ENCODE measurements at regions not wholly inside any gene's neighbourhood (a gene's known extent, or its start where the extent isn't known, plus 50 kb on each side); places are given as distances from the start of the nearest gene placed in this dataset.
"Not testable (repeated sequence)": the region's sequence is repeated elsewhere in the genome, so short reads cannot be mapped to it uniquely, and the experiment has no call there.

DNA sequence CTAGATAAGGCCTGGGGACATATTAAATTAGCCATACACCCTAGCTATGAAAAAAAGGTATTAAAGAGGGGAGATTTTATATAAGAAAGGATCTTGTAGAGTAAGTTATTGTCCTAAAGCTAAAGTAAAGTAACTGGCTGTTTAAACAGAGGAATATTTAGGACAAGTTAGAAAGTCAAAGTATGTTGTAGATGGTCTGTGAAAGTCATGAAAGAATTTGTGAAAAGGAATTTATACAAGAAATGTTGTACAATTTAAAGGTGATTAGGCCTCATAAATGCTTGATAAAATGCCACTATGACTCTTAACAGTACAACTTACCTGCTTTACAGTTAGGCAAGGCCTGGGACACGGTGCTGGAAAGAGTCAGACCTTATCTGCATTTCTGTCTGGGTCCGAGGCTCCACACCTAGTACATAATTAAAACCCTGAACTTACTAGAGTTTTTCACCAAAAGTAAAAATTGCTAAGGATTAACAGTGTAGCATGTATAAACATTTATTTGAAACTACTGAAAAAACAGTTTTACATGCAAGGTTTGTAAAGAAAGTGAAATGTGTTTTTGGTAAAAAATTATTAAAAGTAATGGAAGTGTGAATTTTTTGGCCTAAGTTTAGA lies 445.3 kb upstream of the TOM1L1 start:
- POLR2A ChIA-PET: no interaction called here
- CTCF ChIA-PET: no interaction called here

DNA sequence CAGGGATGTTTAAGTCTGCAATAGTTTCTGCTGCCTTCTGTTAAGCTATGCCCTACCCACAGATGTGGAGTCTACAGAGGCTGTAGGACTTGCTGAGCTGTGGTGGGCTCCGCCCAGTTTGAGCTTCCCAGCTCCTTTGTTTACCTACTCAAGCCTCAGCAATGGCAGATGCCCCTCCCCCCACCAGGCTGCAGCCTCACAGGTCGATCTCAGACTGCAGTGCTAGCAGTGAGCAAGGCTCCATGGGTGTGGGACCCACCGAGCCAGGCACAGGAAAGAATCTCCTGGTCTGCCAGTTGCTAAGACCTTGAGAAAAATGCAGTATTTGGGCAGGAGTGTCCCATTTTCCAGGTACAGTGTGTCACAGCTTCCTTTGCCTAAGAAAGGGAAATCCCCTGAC lies 435.2 kb upstream of the TOM1L1 start:
- POLR2A ChIA-PET, CTCF ChIA-PET: not testable (repeated sequence)

DNA sequence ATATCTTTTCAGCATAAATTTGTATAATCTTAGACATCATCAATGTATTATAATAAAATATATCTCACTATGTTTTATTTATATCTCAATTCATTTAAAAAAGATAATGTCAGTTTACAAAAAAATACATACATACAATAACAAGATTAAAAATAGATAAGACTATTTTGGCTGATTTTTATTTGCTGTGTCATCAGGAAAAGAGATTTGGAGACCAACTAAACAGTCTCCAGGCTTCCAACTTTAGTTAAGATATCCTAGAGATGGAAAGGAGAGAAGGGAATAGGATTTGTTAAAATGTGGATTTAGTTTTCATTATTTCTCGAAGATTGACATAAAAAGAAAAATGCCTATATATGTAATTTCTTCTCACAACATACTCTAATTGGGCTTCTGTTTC lies 433.8 kb upstream of the TOM1L1 start:
- CTCF ChIA-PET: no interaction called here
- POLR2A ChIA-PET: no interaction called here

DNA sequence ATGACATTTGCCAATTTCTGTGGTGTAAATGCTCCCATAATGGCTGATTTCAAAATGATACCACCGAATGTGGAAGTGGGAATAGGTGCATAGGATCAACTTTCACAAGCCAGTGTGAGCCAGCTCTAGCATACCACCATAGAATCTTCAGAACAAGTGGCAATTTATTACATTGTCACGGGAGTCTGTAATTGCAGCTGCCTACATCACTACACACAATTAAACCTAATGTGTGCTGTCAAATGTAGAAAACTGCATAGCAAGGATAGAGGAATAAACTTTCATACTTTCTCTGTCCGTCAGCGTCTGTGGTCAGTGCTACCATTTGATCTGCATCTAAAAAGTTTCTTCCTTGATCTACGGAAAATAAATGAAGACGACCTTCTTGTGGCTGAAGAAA lies 417.8 kb upstream of the TOM1L1 start:
- ChIA-PET CTCF (no interaction called here), POLR2A (no interaction called here)

DNA sequence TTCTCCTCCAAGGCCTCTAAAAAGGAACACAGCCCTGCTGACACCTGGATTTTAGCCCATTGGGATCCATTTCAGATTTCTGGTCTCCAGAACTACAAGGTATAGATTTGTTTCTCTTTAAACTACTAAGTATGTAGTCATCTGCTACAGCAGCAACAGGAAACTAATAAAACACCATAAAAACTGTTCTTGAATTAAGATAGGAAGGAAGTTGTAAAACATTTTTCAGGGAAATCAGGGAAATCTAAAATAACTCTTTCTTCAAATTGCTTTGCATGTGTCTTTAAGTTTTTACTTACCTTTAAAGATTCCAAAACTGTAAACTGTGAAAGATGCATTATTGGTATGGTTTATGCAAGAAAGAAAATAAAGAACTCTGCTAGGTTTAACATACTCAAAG lies 407.0 kb upstream of the TOM1L1 start:
- ChIA-PET CTCF (no interaction called here), POLR2A (no interaction called here)

DNA sequence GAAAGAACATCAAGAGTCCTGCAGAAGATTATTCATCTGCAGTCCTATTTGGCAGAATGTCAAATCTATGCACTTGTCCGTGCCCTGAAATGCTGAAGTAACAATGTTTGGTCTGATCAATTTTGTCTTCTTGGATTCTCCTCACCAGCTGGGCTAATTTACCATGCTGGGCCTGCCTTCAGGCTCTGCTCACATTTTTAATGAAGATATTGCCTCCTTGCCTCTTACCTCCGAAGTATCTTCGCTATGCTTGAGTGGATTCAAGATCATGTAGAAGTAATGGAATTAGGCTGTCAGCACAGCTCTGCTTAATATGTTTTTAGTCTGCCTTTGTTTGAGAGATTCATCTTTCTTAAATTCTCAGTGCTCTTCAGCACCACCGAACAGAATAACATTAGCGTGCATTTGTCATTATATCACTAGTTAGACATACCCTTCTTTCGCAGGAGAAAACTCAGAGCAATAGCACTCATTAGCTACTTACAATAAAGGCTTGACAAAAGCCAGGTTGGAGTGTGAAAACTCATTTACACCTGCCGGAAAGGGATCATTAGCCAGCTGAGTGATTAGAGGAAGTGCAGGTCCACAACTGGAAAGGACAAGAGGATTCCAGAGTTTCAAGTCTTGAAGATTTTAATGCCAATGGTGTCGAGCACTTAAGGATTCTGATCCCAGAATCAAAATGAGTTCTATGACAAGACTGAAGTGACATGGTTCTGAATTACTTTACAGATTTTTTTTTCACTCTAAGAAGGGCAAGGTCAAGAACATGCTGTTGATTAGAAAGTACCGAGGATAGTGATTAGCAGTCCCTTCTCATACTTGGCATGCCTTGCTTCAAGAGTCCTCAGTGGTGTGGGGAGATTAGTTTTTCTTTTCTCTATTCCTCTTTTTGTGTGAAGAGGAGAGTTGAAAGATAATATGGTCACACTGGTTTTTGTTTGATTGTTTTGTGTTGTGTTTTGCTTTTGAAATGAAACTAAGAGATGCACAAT lies 405.6 kb upstream of the TOM1L1 start:
- CTCF ChIA-PET: no interaction called here

DNA sequence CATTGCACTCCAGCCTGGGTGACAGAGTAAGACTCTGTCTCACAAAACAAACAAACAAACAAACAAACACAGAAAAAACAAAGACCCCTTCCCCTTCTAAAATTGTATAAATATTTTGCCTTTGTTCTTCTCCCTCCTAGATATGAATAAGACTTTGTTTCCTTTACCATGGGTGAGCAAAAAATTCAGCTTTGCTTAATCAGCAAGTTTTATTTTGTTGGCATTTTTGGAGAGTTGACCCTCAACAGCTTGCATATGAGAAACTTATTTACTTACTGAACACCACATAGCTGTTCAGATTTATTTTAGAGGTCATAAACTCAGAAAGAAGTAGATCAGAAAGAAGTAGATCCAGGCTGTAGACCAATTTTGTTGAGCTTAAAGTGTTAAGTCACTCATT lies 395.2 kb upstream of the TOM1L1 start:
- POLR2A ChIA-PET: no interaction called here
- CTCF ChIA-PET: no interaction called here

More for the DNA sequence above, 405.6 kb upstream of the TOM1L1 start:
- POLR2A ChIA-PET: no interaction called here

DNA sequence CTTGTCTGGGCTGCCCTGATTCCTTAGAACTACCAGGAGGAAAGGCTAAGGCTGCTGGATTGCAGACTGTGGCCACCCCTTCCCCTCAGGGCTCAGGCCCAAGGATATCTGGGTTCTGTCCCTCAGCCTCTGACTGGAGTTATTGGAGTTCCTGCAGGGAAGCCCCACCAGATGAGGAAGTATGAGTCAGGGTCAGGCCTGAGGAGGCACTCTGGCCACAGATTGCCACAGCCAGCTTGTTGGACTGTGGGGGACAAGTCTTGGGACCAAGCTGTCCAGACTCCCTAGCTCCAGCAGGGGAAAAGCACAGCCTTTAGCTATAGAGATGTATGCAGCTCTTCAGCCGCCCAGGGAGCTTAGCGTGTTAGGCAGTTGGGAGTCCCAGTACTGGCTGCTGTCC lies 381.9 kb upstream of the TOM1L1 start:
- CTCF ChIA-PET: no interaction called here
- POLR2A ChIA-PET: no interaction called here

DNA sequence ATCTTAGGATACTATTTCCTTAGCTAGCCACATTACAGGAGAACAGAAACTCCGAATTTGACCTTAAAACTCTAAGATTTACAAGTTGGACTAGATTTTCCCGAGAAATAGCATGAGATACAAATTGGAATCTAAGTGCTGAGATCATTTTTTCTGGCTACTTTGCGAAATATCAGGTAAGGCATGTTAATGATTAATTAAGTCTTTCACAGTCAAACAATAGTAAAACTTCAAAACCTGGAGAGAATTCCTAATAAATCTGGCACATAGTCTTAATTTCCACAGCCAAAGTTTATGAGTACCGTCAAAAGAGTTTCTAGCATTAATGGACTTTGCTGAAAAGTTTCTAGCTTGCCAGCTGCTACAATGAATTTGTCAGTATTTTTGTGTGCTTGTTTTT lies 379.5 kb upstream of the TOM1L1 start:
- CTCF ChIA-PET: no interaction called here
- POLR2A ChIA-PET: no interaction called here

DNA sequence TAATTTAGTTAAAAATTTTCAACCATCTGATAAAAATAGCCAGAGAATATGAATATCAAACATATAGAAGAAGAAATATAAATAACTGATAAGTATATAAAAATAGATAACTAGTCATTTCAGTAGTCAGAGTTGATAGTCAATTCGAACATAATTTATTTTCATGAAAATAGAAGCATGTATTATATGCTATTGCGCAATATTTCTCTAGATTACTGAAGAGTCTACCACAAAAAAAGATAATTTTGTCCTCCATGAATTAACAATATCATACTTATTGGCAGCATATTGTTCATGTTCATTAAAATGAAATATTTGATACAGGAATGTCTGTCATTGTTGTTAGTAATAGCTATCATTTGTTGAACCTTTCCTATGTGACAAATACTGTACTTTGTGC lies 376.2 kb upstream of the TOM1L1 start:
- CTCF ChIA-PET: no interaction called here
- POLR2A ChIA-PET: no interaction called here

DNA sequence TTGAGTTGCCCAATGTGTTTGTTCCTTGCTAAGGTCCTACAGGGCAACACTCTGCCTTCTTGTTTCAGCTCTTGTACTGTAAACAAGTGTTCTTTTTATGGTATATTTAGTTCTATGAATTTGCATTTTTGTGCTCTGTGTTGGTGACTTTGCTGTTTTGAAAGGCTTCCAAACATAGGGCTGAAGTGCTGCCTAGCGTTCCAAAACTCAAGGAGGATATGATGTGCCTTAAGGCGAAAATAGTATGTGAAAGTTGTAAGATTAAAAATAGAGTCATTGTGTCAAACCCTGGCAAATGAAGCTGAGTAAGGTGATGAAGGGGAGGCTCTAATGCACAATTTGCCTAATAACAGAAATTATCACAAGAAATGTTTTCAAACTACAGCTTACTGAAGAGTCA lies 372.7 kb upstream of the TOM1L1 start:
- ChIA-PET CTCF (no interaction called here), POLR2A (no interaction called here)

DNA sequence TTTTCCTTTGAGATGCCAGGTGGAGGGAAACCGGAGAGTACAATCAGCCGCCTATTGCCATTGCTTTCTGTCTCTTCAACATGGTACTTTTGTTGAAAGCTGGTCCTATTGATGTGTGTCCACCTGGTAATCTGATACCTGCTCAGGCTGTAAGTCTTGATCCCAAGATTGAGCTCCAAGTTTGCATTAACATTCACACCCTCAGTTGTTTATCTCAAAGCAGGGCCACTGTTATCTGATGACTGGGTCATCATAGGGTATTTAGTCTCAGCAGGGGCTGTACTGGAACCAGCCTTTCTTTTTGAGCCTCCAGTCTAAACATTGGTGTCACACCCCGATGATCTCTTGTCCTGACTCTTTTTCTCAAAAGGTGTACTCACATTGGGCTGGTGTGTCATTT lies 370.3 kb upstream of the TOM1L1 start:
- POLR2A ChIA-PET: no interaction called here
- CTCF ChIA-PET: no interaction called here

DNA sequence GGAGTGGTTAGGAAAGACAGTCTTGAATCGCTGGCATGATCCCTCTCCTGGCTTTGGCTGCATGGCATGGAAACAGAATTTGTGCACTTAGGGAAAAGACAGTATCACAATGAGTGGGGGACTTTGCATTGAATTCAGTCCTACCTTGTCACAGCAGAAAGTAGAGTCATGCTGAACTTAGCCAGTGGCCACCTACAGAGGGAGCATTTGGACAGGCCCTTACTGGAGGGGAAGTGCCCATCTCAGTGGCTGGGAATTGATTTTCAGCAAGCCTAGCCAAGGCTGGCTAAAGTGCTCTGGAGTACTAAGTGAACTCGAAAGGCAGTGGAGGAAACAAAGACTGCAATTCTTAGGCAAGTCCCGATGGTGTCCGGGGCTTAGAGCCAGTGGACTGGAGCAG lies 364.3 kb upstream of the TOM1L1 start:
- POLR2A ChIA-PET: no interaction called here
- CTCF ChIA-PET: no interaction called here

DNA sequence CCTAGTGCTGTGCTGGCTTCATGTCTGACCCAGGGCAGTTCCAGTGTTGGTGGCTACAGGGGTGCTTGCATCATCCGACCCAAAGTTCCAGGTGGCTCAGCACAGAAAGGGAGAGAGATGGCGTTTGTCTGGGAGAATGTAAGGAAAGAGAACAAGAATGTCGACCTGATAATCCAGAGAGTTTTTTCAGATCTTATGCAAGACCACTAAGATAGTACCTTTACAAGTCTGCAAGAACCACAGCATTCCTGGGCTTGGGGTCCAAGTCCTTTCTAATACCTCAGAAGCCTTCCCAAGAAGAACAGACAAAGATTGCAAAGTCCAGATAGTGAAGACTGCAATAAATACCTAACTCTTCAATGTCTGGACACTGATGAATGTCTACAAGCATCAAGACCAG lies 363.0 kb upstream of the TOM1L1 start:
- POLR2A ChIA-PET: no interaction called here
- CTCF ChIA-PET: no interaction called here

DNA sequence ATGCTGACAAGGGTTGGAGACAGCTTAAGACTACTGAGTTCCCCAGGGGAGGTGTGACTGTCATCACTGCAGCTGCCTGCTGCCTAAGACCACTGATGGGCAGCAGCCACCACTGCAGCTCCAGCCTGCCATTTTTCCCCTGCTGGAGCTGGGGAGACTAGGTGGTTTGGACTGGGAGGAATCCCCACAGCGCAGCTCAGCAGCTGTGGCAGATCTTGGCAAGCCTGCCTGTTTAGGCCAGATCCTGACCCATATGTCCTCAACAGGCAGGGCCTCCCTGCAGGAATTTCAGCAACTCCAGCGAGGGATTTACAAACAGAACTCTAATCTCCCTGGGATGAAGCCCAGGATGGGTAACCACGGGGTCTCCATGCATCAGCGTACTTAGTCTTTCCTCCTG lies 356.4 kb upstream of the TOM1L1 start:
- ChIA-PET POLR2A (no interaction called here), CTCF (no interaction called here)

DNA sequence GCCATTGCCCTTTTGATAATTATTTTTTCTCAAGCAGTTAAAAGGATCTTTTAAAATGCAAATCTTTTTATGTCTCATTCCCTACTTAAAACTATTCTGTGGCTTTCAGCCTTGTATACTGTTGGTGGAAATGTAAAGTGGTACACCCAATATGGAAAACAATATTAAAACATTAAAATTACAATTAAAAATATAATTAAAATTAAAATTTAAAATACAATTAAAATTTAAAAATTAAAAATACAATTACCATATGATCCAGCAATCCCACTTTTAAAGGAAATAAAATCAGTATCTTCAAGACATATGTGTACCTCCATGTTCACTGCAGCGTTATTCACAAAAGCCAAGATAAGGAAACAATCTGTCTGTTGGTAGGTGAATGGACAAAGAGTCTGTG lies 340.8 kb upstream of the TOM1L1 start:
- CTCF ChIA-PET: no interaction called here
- POLR2A ChIA-PET: no interaction called here

DNA sequence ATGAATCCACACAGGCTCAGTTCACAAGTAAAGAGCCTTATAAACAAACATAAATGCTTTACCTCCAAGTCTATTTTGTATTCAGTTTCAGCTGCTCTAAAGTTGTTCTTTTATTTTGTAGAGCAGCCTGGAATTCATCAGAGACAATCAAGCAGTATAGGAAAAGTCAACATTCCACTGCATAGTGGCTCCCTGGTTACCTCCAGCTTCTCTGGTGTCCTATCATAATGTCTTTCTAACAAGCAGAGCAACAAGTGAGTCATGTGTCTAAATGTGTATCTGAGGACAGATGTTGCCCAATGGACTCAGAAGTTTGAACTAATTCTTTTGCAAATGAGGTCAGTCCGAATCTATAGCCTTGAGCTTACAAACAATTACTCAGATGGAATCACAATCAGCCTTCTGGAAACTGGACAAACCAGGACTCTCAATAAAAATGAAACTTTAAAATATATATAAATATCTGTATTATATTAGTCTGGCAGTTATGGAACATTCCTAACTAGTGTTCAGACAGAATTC lies 292.0 kb upstream of the TOM1L1 start:
- POLR2A ChIA-PET: no interaction called here
- CTCF ChIA-PET: no interaction called here

DNA sequence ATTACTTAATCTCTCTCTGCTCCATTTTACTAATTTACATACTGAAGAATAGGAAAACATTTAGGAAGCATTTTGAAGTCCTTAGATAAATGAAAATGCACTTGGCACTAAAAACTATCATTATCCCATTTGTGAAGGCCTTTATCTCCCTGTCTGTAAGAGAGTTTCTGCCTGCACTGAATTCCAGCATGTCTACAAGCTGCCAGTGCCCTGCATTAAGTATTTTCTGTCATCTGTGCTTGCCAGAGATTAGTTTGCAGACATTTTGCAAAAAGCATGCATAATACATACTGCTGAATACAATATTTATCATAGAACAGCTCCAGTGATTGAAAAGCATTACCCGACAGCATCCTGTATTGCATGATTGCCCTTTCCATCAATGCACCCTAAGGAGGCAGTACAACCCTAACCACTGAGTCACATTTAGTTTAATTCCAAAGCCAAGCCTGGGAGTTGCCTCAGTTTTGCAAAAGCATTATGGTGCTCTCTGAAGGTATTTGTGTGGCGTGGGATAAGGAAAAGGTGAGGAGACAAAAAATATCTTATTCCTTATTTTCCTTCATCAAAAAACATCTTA lies 280.2 kb upstream of the TOM1L1 start:
- CTCF ChIA-PET: no interaction called here
- POLR2A ChIA-PET: no interaction called here

DNA sequence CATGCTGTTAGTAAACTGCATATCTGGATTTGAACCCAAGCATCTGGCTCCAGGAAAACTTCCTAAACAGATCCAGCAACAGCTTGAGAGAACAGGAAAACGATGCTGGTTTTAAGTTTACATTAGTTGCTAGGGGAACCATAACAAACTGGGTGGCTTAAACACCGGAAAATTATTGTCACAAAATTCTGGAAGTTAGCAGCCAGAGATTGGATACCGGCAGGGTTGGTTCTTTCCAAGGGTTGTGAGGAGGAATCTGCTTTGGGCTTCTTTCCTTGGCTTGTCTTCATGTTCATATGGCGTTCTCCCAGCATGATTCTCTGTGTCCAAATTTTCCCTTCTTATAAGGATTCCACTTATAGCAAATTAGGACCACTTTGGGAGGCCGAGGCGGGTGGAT lies 276.9 kb upstream of the TOM1L1 start:
- ChIA-PET POLR2A (no interaction called here), CTCF (no interaction called here)

DNA sequence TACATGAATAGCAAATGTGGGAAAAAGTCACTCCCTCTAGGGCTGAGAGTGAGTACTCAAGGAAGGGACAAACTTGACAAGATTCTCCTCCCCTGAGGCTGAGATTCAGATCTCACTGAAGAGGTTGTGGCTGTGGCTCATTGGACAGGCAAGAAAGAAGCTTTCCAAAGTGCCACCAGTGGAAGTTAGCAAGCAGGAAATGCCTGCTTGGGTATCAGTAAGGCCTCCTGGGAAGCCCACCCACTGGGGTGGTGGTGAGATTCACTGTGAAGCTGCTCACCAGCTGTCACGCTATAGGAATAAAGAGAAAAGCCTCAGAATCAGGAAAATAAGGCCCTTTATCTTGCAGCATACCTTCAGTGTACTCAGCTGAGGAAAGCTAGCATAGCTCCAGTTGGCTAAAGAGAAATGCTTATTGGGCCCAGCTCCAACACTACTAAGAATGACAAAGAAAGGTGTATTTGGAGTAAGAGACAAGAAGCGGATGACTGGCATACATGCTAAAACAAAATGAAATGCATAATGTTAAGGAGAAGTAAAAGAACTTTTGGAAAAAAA lies 274.4 kb upstream of the TOM1L1 start:
- ChIA-PET POLR2A (no interaction called here), CTCF (no interaction called here)

DNA sequence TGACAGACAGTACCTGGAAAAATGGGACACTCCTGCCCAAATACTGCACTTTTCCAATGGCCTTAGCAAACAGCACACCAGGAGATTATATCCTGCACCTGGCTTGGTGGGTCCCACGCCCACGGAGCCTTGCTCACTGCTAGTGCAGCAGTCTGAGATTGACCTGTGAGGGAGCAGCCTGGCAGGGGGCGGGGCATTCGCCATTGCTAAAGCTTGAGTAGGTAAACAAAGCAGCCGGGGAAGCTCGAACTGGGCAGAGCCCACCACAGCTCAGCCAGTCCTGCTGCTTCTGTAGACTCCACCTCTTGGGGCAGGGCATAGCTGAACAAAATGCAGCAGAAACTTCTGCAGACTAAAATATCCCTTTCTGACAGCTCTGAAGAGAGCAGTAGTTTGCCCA lies 261.2 kb upstream of the TOM1L1 start:
- POLR2A ChIA-PET, CTCF ChIA-PET: not testable (repeated sequence)

All from activated CD8-positive, alpha-beta memory T cell treated with anti-CD3 and anti-CD28 coated beads for 36 hours (primary cell).